Right lobe of liver (tissue), 4 donors: ENCODE measurements at regions not wholly inside any gene's neighbourhood (a gene's known extent, or its start where the extent isn't known, plus 50 kb on each side); places are given as distances from the start of the nearest gene placed in this dataset.

Source experiments
- CTCF ChIP-seq, 4 donors: fragments of 200-600 bp in 3 of 4; fragments of 450-650 bp in 1 of 4; IDR thresholded peaks; one replicate each; pipeline versions ENCODE4 v1.5.1 to v1.8.0; 2016 to 2022; ENCODE audit warnings: antibody characterized with exemption in 4 of 4, mild to moderate bottlenecking in 2 of 4
- POLR2A ChIP-seq: fragments of 450-650 bp; IDR thresholded peaks from one replicate; pipeline ENCODE4 v1.6.1; 2017; ENCODE audit warnings: antibody characterized with exemption, mild to moderate bottlenecking
- donor health status: DM: no; HTN: no; CAD: no.
- donor health status: DM: no; HTN: no; CAD: no.
- donor health status: DM: no; HTN: yes; CAD: no.

GRCh38 chr6:67560068-67560467 lies 1075.0 kb upstream of the ADGRB3 start:
- no peak for TF ChIP-seq CTCF (IDR thresholded peaks at IDR 0.05)
- TF ChIP-seq POLR2A, result no peak
